Activated CD8-positive, alpha-beta T cell treated with anti-CD3 and anti-CD28 coated beads for 36 hours (primary cell): ENCODE measurements at regions not wholly inside any gene's neighbourhood (a gene's known extent, or its start where the extent isn't known, plus 50 kb on each side); places are given as distances from the start of the nearest gene placed in this dataset.

Experiments used
- ATAC-seq: fragments of 200-7000 bp; cut with Tn5 transposase; one replicate; pipeline ENCODE4 v1.10.0; 2021; ENCODE audit warnings: mild to moderate bottlenecking, moderate library complexity
- CTCF ChIA-PET: fragments of 350-600 bp; sonication (Branson Sonifier 250); formaldehyde crosslinking; loops from one replicate; lab custom pipeline; 2021; ENCODE audit warnings: antibody characterized with exemption; lab: Charles Lee
- POLR2A ChIA-PET: fragments of 350-600 bp; sonication (Branson Sonifier 250); formaldehyde crosslinking; loops from one replicate; lab custom pipeline; 2021; ENCODE audit warnings: antibody characterized with exemption; lab: Charles Lee
- DNase-seq: peaks from one replicate; pipeline ENCODE4 v3.0.0-alpha.2; 2020
- H3K27ac Mint-ChIP-seq: one replicate; pipeline ENCODE4 v1.8.0; 2021; ENCODE audit warnings: mild to moderate bottlenecking, mixed read lengths
- H3K27me3 Mint-ChIP-seq: one replicate; pipeline ENCODE4 v1.8.0; 2021; ENCODE audit warnings: mixed read lengths
- H3K36me3 Mint-ChIP-seq: one replicate; pipeline ENCODE4 v1.8.0; 2021; ENCODE audit warnings: low read depth, mixed read lengths
- H3K4me1 Mint-ChIP-seq: one replicate; pipeline ENCODE4 v1.8.0; 2021; ENCODE audit warnings: low read depth, mixed read lengths
- H3K4me3 Mint-ChIP-seq: one replicate; pipeline ENCODE4 v1.8.0; 2021; ENCODE audit warnings: mild to moderate bottlenecking, moderate library complexity, mixed read lengths
- H3K9me3 Mint-ChIP-seq: one replicate; pipeline ENCODE4 v1.8.0; 2021; ENCODE audit warnings: mixed read lengths
- CTCF ChIP-seq: fragments of 200-600 bp; IDR thresholded peaks from one replicate; pipeline ENCODE4 v1.8.0; 2022; ENCODE audit warnings: antibody characterized with exemption, mild to moderate bottlenecking
- intact Hi-C: fragments of 100-400 bp; cut with micrococcal nuclease; formaldehyde crosslinking; loops from one replicate; pipeline ENCODE4 v1.10.0; 2022

GRCh38 chr6:105644691-105645090, 241.8 kb upstream of the PREP start:
- peaks cover 3% of the 10 kb centered on the region for H3K27me3 Mint-ChIP-seq
- intact Hi-C loops, result loop anchor here (10.0 kb wide), 1 partner anchor 160 kb away; no protein-coding TSS in a partner anchor

GRCh38 chr6:105644073-105644489, 241.2 kb upstream of the PREP start:
- DNase-seq (peak; percentile 12), ATAC-seq (no peak)
- no peaks in the 10 kb centered on the region for H3K9me3 Mint-ChIP-seq
- no peaks in the 10 kb centered on the region for H3K36me3 Mint-ChIP-seq
- CTCF ChIA-PET, result interaction anchor here (1.9 kb wide), 1 partner anchor 23 kb away, joined by 4 read pairs; no protein-coding TSS in a partner anchor
- intact Hi-C loops, result loop anchor here (10.0 kb wide), 1 partner anchor 159 kb away; no protein-coding TSS in a partner anchor
- H3K27ac Mint-ChIP-seq, result peak overlapping the region; percentile 52
- TF ChIP-seq CTCF, result no peak
- H3K4me1 Mint-ChIP-seq, result peaks cover 51% of the 10 kb centered on the region
- POLR2A ChIA-PET, result no interaction called here
- H3K4me3 Mint-ChIP-seq, result no peak overlapping the region
- peaks cover 3% of the 10 kb centered on the region for H3K27me3 Mint-ChIP-seq

More at GRCh38 chr6:105644691-105645090, 241.8 kb upstream of the PREP start:
- CTCF ChIA-PET, result interaction anchor here (1.9 kb wide), 1 partner anchor 23 kb away, joined by 4 read pairs; no protein-coding TSS in a partner anchor
- DNase-seq, result no peak
- Mint-ChIP-seq H3K9me3 (no peaks in the 10 kb centered on the region), H3K4me3 (no peak overlapping the region), H3K4me1 (peaks cover 56% of the 10 kb centered on the region), H3K27ac (peak overlapping the region; percentile 52), H3K36me3 (no peaks in the 10 kb centered on the region)
- no peak for TF ChIP-seq CTCF
- ATAC-seq, result no peak
- POLR2A ChIA-PET, result no interaction called here

GRCh38 chr6:105642708-105643107, 239.8 kb upstream of the PREP start:
- DNase-seq (no peak), ATAC-seq (no peak)
- Mint-ChIP-seq H3K27ac (no peak overlapping the region), H3K4me1 (peaks cover 38% of the 10 kb centered on the region), H3K36me3 (no peaks in the 10 kb centered on the region), H3K4me3 (no peak overlapping the region), H3K27me3 (peaks cover 3% of the 10 kb centered on the region), H3K9me3 (no peaks in the 10 kb centered on the region)
- ChIA-PET CTCF (interaction anchor here (1.9 kb wide), 1 partner anchor 21 kb away, joined by 4 read pairs; no protein-coding TSS in a partner anchor), POLR2A (no interaction called here)
- no peak for TF ChIP-seq CTCF
- intact Hi-C loops, result loop anchor here (10.0 kb wide), 1 partner anchor 158 kb away; no protein-coding TSS in a partner anchor

- no peaks in the 10 kb centered on the region for H3K36me3 Mint-ChIP-seq
- no peak overlapping the region for H3K4me3 Mint-ChIP-seq
- ChIA-PET CTCF (interaction anchor here (1.3 kb wide), 1 partner anchor 93 kb away, joined by 3 read pairs; no protein-coding TSS in a partner anchor), POLR2A (no interaction called here)
- DNase-seq (no peak), ATAC-seq (no peak)
- peaks cover 3% of the 10 kb centered on the region for H3K27me3 Mint-ChIP-seq
- no peak overlapping the region for H3K27ac Mint-ChIP-seq
- peaks cover 31% of the 10 kb centered on the region for H3K4me1 Mint-ChIP-seq
- no peak for TF ChIP-seq CTCF
- intact Hi-C loops, result loop anchor here (10.0 kb wide), 1 partner anchor 157 kb away; no protein-coding TSS in a partner anchor
- H3K9me3 Mint-ChIP-seq, result no peaks in the 10 kb centered on the region
Measured at GRCh38 chr6:105641504-105641903, 238.6 kb upstream of the PREP start.

GRCh38 chr6:105639124-105639523, 236.2 kb upstream of the PREP start:
- Mint-ChIP-seq H3K27ac (no peak overlapping the region), H3K4me3 (no peak overlapping the region), H3K27me3 (peaks cover 3% of the 10 kb centered on the region), H3K9me3 (no peaks in the 10 kb centered on the region), H3K4me1 (peaks cover 7% of the 10 kb centered on the region), H3K36me3 (no peaks in the 10 kb centered on the region)
- CTCF ChIA-PET, result no interaction called here
- POLR2A ChIA-PET, result no interaction called here
- intact Hi-C loops, result no loop called here
- DNase-seq, result no peak
- no peak for ATAC-seq
- no peak for TF ChIP-seq CTCF
